EH (cell line): ENCODE measurements at regions not wholly inside any gene's neighbourhood (a gene's known extent, or its start where the extent isn't known, plus 50 kb on each side); places are given as distances from the start of the nearest gene placed in this dataset.
"Not testable (repeated sequence)": the region's sequence is repeated elsewhere in the genome, so short reads cannot be mapped to it uniquely, and the experiment has no call there.

ENCODE experiments used
- DNase-seq: peaks from one replicate; pipeline ENCODE4 v3.0.0-alpha.2; 2015; ENCODE audit warnings: low read depth

DNA sequence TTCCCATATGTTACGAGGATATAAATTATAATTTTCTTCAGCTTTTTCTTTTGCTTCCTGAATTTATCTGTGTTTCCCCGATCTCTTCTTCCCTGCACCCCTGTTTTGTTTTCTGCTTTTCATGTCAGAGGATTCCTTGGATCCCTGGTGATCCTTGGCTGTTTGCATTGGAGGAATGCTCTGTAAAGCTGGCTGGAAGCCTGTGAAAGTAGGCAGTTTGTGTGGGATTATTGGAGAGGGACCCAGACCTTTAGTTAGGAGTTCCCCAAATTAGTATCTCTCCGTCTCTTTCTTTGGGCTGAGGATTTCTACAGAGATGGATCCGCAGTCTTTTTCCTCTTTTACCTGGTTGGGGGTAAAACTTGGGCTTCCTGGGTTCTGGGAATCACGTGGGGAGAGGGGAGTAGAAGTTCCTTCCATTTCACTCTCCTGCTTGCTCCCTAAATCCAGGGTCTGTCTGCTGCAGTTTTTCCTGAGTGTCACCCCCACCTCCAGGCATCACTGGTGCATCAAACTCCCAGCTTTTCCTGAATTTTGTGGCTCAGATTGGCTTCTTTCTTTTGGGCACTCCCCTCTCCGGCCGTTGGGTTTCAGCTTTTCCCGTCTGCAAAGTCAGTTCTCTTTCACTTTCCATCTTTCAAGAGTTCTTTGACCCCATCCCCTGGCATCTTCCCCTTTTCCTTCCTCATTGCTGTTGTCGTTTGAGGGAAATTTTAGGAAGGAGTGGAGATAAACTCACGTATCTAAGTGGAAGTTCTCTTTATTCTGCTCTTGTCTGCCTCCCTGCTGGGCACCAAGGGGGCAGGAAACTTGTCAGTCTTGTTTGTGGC is 79.1 kb upstream of the ALX4 start:
- no peak for DNase-seq

- DNase-seq, result no peak
Measured at GRCh38 chr11:44389963-44390605, 80.1 kb upstream of the ALX4 start.

GRCh38 chr11:44391004-44391403 is 81.1 kb upstream of the ALX4 start:
- DNase-seq, result not testable (repeated sequence)

DNA sequence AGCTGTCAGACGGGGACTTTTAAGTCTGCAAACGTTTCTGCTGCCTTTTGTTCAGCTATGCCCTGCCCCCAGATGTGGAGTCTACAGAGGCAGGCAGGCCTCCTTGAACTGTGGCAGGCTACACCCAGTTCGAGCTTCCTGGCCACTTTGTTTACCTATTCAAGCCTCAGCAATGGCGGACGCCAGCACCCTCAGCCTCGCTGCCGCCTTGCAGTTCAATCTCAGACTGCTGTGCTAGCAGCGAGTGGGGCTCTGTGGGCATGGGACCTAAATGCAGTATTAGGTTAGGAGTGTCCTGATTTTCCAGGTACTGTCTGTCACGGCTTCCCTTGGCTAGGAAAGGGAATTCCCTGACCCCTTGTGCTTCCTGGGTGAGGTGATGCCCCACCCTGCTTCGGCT is 86.8 kb upstream of the ALX4 start:
- not testable (repeated sequence) for DNase-seq

DNA sequence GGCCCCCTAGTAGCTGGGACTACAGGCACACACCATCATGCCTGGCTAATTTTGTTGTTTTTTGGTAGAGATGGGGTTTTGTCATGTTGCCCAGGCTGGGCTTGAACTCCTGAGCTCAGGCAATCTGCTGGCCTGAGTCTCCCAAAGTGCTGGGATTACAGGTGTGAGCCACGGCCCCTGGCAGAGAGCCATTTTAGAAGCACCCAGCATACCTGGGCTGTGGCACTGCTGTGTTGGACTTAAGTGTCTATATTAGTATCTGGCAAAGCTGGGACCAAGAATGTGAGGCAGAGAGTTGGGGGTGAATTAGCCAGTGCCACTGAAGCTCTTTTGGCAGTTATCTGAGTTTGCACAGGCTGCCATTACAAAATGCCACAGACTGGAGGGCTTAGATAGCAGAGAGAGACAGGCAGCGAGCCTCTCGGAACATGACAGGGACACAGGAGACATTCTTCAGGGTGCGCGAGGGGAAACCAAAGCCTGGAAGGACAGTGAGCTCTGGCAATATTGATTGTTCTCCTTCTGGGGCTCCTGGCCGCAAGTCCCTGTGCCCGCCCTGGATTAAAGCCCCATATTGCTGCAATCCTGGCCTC is 87.7 kb upstream of the ALX4 start:
- no peak for DNase-seq

DNA sequence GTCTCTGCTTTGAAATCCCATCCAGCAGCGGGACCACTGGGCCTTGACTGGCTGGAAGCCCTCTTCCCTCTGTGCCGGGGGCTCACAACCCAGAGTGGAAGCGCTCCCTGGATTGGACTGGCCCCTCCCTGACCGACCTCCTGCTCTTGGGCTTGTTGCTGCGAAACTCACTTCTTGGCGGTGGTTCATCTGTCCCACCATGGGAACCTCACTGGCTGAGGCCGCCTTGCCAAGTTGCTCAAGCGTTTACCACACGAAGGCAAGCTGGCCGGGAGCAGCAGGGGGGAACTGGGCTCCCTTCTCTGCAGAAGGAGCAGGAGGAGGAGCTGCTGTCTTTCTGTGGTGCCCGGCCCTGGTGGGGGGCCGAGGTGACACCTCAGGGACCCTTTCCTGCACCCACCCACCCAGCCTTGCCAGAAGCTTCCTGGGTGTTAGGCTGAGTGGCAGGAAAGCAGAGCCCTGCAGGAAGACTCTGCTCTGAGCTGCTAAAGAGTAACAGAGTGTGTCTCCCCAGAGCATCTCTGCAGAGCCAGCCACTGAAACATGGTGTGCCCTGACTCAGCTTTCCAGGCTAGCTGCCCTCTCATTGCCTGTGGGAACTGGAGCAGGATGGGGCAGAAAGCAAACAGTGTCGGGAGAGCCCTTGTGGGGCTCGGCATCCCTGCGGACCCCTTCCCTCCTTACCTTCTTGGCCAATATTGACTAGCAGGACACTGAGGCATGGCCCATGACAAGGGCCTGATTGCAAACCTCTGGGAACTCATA is 88.5 kb upstream of the ALX4 start:
- DNase-seq, result no peak

- no peak for DNase-seq
Measured at GRCh38 chr11:44399968-44400367, 90.0 kb upstream of the ALX4 start.

DNA sequence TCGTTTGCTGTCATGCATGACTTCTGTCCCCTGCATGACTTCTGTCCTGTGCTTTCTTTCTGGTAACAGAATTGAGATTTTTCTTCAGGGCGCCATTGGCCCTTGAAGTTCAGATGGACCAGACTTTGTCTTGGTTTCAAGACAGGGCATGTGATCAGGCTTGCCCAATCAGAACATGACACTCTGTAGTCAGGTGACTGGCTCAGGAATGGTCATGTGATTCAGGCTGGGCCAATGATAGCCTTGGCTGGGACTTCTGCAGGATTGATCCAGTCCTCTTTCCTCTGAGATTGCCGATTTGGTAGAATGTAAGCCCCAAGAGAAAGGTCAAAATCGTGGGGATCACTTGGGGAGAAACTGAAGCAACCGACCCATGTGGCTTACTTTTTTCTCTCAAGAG is 90.5 kb upstream of the ALX4 start:
- DNase-seq, result no peak

GRCh38 chr11:44402466-44403075 is 92.6 kb upstream of the ALX4 start:
- no peak for DNase-seq

- DNase-seq, result no peak
Measured at GRCh38 chr11:44403176-44403575, 93.2 kb upstream of the ALX4 start.

GRCh38 chr11:44403587-44404273 is 93.8 kb upstream of the ALX4 start:
- no peak for DNase-seq

GRCh38 chr11:44404301-44404700 is 94.4 kb upstream of the ALX4 start:
- DNase-seq, result no peak

GRCh38 chr11:44404736-44405395 is 94.9 kb upstream of the ALX4 start:
- DNase-seq, result no peak

DNA sequence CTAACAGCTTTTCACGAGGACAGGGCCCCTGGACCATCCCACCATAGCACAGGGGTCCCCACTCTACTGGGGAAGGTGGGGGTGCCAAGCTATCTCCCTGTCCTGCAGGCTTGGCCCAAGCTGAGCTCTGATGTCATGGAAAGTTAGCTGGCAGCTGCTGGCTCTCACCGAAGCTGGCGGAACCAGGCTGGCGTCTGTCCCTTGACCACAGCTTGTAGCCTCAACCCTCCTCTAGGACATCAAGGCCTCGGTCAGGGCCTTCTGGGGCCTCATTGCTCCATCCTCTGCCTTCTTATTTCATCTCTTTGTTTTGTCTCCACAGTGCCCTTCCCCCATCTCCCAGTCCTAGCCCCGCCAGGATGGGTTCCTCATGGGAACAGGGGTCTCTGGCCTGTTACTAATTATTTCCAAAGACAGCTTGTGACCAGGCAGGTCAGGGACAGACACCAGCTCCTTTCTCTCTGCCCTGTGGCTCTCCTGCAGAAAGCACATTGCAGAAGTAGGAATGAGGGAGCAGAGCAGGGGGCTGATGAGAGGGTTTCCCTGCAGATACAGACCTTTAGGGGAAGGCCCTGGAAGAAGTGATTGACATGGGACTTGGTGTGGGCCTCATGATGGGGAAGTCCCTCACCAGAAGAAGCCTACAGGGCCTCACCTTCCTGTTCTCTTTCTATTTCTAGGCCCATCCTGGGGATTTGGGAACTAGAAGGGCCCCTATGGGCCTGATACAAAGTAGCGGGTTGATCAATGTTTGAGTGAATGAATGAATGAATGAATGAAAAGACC is 97.5 kb upstream of the ALX4 start:
- no peak for DNase-seq

DNA sequence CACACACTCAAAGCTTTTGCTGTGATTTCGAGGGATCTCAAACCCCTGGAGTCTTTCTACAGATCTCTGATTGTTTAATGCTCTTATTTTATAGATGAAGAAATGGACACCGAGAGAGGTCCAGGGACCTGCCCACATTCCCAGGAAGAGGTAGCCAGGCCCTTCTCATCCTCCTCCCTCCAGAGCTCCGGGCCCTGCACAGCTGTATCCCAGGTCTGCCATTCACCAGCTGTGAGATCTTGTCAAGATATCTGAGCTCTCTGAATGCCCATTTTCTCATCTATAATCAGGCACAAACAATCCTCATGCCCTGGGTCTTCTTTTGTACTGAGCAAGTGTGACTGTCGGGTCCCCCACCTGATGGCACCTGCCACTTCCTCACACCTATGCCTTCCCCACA is 98.2 kb upstream of the ALX4 start:
- DNase-seq, result no peak

DNA sequence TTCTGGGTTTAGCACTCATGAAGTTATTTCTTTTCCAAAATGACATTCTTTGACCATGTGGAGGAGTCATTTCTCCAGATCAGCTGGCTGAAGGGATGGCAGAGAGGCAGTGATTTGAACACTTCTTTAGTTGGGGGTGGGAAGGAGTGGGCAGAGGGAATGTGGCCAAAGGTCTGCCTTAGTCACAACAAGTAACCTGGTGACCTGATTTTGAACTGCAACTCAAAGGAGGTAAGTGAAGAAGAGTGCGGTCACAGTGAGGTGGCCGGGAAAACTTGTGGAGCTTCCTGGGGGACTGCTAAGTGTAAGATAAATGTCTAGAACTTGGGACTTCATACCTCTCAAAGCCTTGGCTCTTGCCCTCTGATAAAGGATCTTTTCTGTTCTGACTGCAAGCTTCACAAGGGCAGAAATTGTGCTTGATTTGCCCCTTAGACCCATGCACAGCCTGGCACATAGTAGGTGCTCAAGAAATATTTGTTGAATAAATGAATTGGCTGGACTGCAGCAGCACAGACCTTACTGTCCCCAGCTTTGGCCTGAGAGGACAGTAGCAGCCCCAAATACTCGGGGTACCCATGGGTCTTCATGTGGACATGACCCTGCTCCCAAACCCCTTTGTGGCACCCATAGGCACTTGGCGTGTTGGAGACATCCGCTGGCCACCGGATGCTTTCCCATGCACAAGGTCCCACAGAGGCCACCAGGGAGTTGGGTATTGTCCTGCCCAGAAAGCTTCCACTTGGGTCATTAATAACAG is 99.0 kb upstream of the ALX4 start:
- no peak for DNase-seq

DNA sequence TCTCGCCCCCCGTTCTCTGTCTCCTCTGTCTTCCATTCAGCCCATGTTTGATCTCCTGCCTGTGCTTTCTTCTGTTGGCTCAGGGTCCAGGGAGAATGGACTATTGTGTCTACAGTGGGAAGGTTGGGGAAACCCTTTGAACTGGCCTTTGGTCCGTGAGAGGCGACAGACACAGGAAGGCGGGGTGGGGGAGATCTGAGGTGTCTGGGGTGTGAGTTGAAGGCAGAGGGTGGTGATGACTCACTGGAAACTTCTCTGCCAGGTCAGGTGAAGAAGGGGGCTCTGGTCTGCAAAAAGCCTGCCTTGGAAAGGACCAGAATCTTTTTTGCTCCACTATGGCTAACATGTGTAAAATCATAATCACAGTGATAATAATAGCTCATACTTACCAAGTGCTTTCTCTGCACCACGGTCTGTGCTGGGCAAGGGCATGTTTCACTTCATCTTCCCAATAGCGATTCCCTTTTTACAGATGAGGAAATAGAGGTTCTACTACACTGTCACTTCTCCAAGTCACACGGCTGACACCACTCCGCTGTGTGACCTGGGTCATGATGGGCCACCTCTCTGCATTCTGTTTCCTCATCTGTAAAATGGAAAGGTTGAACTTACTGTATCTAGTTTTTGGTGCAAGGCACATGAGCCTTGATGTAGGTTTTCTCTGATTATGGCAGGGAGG is 99.8 kb upstream of the ALX4 start:
- DNase-seq, result no peak

GRCh38 chr11:44416776-44417175 is 106.8 kb upstream of the ALX4 start:
- no peak for DNase-seq
